ENCODE measurements at regions not wholly inside any gene's neighbourhood (a gene's known extent, or its start where the extent isn't known, plus 50 kb on each side); places are given as distances from the start of the nearest gene placed in this dataset.

GRCh38 chr4:57249083-57249482 is 138.9 kb upstream of the IGFBP7 start:
- Histone ChIP-seq H3K4me1 (no peaks in the 10 kb centered on the region), H3K9me3 (no peaks in the 10 kb centered on the region), H3K36me3 (ENCODE audit: control insufficient read depth, insufficient read depth, low read length) (no peaks in the 10 kb centered on the region), H3K27me3 (replicated peaks; ENCODE audit: control insufficient read depth, insufficient read depth, low read length) (no peaks in the 10 kb centered on the region), H3K4me3 (ENCODE audit: low read depth, low read length) (no peak overlapping the region)
- Mint-ChIP-seq H3K27me3 (ENCODE audit: insufficient read depth, unreplicated experiment) (peaks cover 16% of the 10 kb centered on the region), H3K36me3 (ENCODE audit: insufficient read depth, unreplicated experiment) (no peaks in the 10 kb centered on the region), H3K9me3 (ENCODE audit: unreplicated experiment) (no peaks in the 10 kb centered on the region), H3K27ac (ENCODE audit: unreplicated experiment) (no peak overlapping the region), H3K4me3 (ENCODE audit: unreplicated experiment) (no peak overlapping the region), H3K4me1 (ENCODE audit: low read depth, unreplicated experiment) (no peaks in the 10 kb centered on the region)
- ChIA-PET CTCF (no interaction called here), POLR2A (no interaction called here)
- intact Hi-C loops (cut with micrococcal nuclease; ENCODE audit: unreplicated experiment), result no loop called here
- no TSS peak for BruUV-seq (replicated peaks)
- TF ChIP-seq CTCF (IDR thresholded peaks at IDR 0.05; ENCODE audit: insufficient read depth in 1 of 2, low read depth in 1 of 2, low read length in 1 of 2, severe bottlenecking in 1 of 2, unreplicated experiment in 1 of 2), result no peak
- DNase-seq, result no peak

- no peaks in the 10 kb centered on the region for H3K27me3 ChIP-seq (replicated peaks; ENCODE audit: control insufficient read depth, insufficient read depth, low read length)
- Mint-ChIP-seq H3K9me3 (ENCODE audit: unreplicated experiment) (no peaks in the 10 kb centered on the region), H3K4me1 (ENCODE audit: low read depth, unreplicated experiment) (no peaks in the 10 kb centered on the region), H3K27ac (ENCODE audit: unreplicated experiment) (no peak overlapping the region), H3K4me3 (ENCODE audit: unreplicated experiment) (no peak overlapping the region), H3K36me3 (ENCODE audit: insufficient read depth, unreplicated experiment) (no peaks in the 10 kb centered on the region), H3K27me3 (ENCODE audit: insufficient read depth, unreplicated experiment) (peaks cover 10% of the 10 kb centered on the region)
- no peak for DNase-seq
- CTCF ChIA-PET, result no interaction called here
- no TSS peak for BruUV-seq (replicated peaks)
- no peaks in the 10 kb centered on the region for H3K4me1 ChIP-seq
- H3K4me3 ChIP-seq (ENCODE audit: low read depth, low read length), result no peak overlapping the region
- intact Hi-C loops (cut with micrococcal nuclease; ENCODE audit: unreplicated experiment), result no loop called here
- H3K36me3 ChIP-seq (ENCODE audit: control insufficient read depth, insufficient read depth, low read length), result no peaks in the 10 kb centered on the region
- TF ChIP-seq CTCF (IDR thresholded peaks at IDR 0.05; ENCODE audit: insufficient read depth in 1 of 2, low read depth in 1 of 2, low read length in 1 of 2, severe bottlenecking in 1 of 2, unreplicated experiment in 1 of 2), result no peak
- H3K9me3 ChIP-seq, result no peaks in the 10 kb centered on the region
- POLR2A ChIA-PET, result no interaction called here
These were observed 132.9 kb upstream of the IGFBP7 start for GRCh38 chr4:57243076-57243475.

GRCh38 chr4:57234252-57234775 is 124.1 kb upstream of the IGFBP7 start:
- Mint-ChIP-seq H3K4me1 (ENCODE audit: low read depth, unreplicated experiment) (no peaks in the 10 kb centered on the region), H3K27ac (ENCODE audit: unreplicated experiment) (no peak overlapping the region), H3K4me3 (ENCODE audit: unreplicated experiment) (no peak overlapping the region), H3K9me3 (ENCODE audit: unreplicated experiment) (no peaks in the 10 kb centered on the region), H3K27me3 (ENCODE audit: insufficient read depth, unreplicated experiment) (peaks cover 5% of the 10 kb centered on the region), H3K36me3 (ENCODE audit: insufficient read depth, unreplicated experiment) (no peaks in the 10 kb centered on the region)
- no peak for DNase-seq
- intact Hi-C loops (cut with micrococcal nuclease; ENCODE audit: unreplicated experiment), result no loop called here
- H3K9me3 ChIP-seq, result no peaks in the 10 kb centered on the region
- H3K4me3 ChIP-seq (ENCODE audit: low read depth, low read length), result no peak overlapping the region
- no peaks in the 10 kb centered on the region for H3K27me3 ChIP-seq (replicated peaks; ENCODE audit: control insufficient read depth, insufficient read depth, low read length)
- H3K36me3 ChIP-seq (ENCODE audit: control insufficient read depth, insufficient read depth, low read length), result no peaks in the 10 kb centered on the region
- BruUV-seq (replicated peaks), result no TSS peak
- POLR2A ChIA-PET, result no interaction called here
- TF ChIP-seq CTCF (IDR thresholded peaks at IDR 0.05; ENCODE audit: insufficient read depth in 1 of 2, low read depth in 1 of 2, low read length in 1 of 2, severe bottlenecking in 1 of 2, unreplicated experiment in 1 of 2), result no peak
- CTCF ChIA-PET, result no interaction called here
- H3K4me1 ChIP-seq, result no peaks in the 10 kb centered on the region

Measured in Caco-2 (cell line).